Karpas-422 (cell line): ENCODE measurements at regions not wholly inside any gene's neighbourhood (a gene's known extent, or its start where the extent isn't known, plus 50 kb on each side); places are given as distances from the start of the nearest gene placed in this dataset.
"Not testable (repeated sequence)": the region's sequence is repeated elsewhere in the genome, so short reads cannot be mapped to it uniquely, and the experiment has no call there.

ENCODE experiments used
- DNase-seq: peaks from one replicate; pipeline ENCODE4 v3.0.0-alpha.2; 2015
- H2AFZ ChIP-seq: fragments of 200-600 bp; sonication (generic); 2 replicates; pipeline ENCODE4 v1.6.1; 2014; ENCODE audit warnings: antibody characterized with exemption, low read length, mixed read lengths
- H3K27ac ChIP-seq: fragments of 200-600 bp; sonication (generic); 2 replicates; pipeline ENCODE4 v1.5.1; 2014; ENCODE audit warnings: mild to moderate bottlenecking, low read length, moderate library complexity
- H3K27me3 ChIP-seq: fragments of 200-600 bp; sonication (generic); 2 replicates; pipeline ENCODE4 v1.6.1; 2014; ENCODE audit warnings: low read length, mixed read lengths
- H3K36me3 ChIP-seq: fragments of 200-600 bp; sonication (generic); 2 replicates; pipeline ENCODE4 v1.6.1; 2014; ENCODE audit warnings: low read length, mixed read lengths; ENCODE audit not compliant: insufficient read depth
- H3K4me1 ChIP-seq: fragments of 200-600 bp; sonication (generic); 2 replicates; pipeline ENCODE4 v1.6.1; 2014; ENCODE audit warnings: mild to moderate bottlenecking, low read length, mixed read lengths
- H3K4me2 ChIP-seq: fragments of 200-600 bp; sonication (generic); 2 replicates; pipeline ENCODE4 v1.6.1; 2014; ENCODE audit warnings: low read length, low read depth, mild to moderate bottlenecking; ENCODE audit not compliant: poor library complexity, severe bottlenecking
- H3K4me3 ChIP-seq: fragments of 200-600 bp; sonication (generic); 2 replicates; pipeline ENCODE4 v1.5.1; 2014; ENCODE audit warnings: mild to moderate bottlenecking, antibody characterized with exemption, low read length, mixed read lengths
- H3K79me2 ChIP-seq: fragments of 200-600 bp; sonication (generic); 2 replicates; pipeline ENCODE4 v1.6.1; 2014; ENCODE audit warnings: mild to moderate bottlenecking, low read length, mixed read lengths
- H3K9ac ChIP-seq: fragments of 200-600 bp; sonication (generic); 2 replicates; pipeline ENCODE4 v1.6.0; 2014; ENCODE audit warnings: low read length
- H3K9me2 ChIP-seq: fragments of 200-600 bp; sonication (generic), shearing (Covaris generic); replicated peaks from 2 replicates; pipeline ENCODE4 v1.6.0; 2014; ENCODE audit warnings: mild to moderate bottlenecking, low read length, moderate library complexity; ENCODE audit not compliant: insufficient read depth
- H3K9me3 ChIP-seq: fragments of 300-700, 200-600 bp; sonication (generic); 2 replicates; pipeline ENCODE4 v1.6.1; 2014; ENCODE audit warnings: low read length, mixed read lengths
- H4K20me1 ChIP-seq: fragments of 200-600 bp; sonication (generic); 2 replicates; pipeline ENCODE4 v1.6.1; 2014; ENCODE audit warnings: mild to moderate bottlenecking, antibody characterized with exemption, low read length, low read depth; ENCODE audit not compliant: insufficient read depth

GRCh38 chr11:67781967-67782366 lies 107.5 kb upstream of the ALDH3B2 start:
- H3K27ac ChIP-seq, H3K9me3 ChIP-seq, H3K9me2 ChIP-seq, H3K79me2 ChIP-seq, H3K36me3 ChIP-seq, H2AFZ ChIP-seq, H3K9ac ChIP-seq, H3K4me2 ChIP-seq, H4K20me1 ChIP-seq, H3K27me3 ChIP-seq, H3K4me3 ChIP-seq, DNase-seq, H3K4me1 ChIP-seq: not testable (repeated sequence)

GRCh38 chr11:67781506-67781905 lies 107.1 kb upstream of the ALDH3B2 start:
- H3K9me2 ChIP-seq, H3K4me2 ChIP-seq, H3K79me2 ChIP-seq, H3K27me3 ChIP-seq, H3K9ac ChIP-seq, H3K27ac ChIP-seq, H2AFZ ChIP-seq, H4K20me1 ChIP-seq, H3K4me3 ChIP-seq, DNase-seq, H3K36me3 ChIP-seq, H3K9me3 ChIP-seq: not testable (repeated sequence)
- peaks cover 12% of the 10 kb centered on the region for H3K4me1 ChIP-seq

GRCh38 chr11:67780056-67780455 lies 105.6 kb upstream of the ALDH3B2 start:
- Histone ChIP-seq H3K4me1 (peaks cover 12% of the 10 kb centered on the region), H3K9ac (no peak overlapping the region), H2AFZ (no peak overlapping the region), H3K27ac (no peak overlapping the region), H3K27me3 (no peaks in the 10 kb centered on the region), H3K4me3 (no peak overlapping the region), H3K4me2 (no peak overlapping the region), H3K79me2 (no peaks in the 10 kb centered on the region), H3K9me2 (no peaks in the 10 kb centered on the region), H4K20me1 (no peaks in the 10 kb centered on the region), H3K36me3 (no peaks in the 10 kb centered on the region), H3K9me3 (no peaks in the 10 kb centered on the region)
- no peak for DNase-seq

GRCh38 chr11:67779189-67779875 lies 104.9 kb upstream of the ALDH3B2 start:
- H3K27ac ChIP-seq, H3K79me2 ChIP-seq, DNase-seq, H3K4me2 ChIP-seq, H3K27me3 ChIP-seq, H3K4me3 ChIP-seq, H4K20me1 ChIP-seq, H2AFZ ChIP-seq, H3K36me3 ChIP-seq, H3K9me2 ChIP-seq, H3K9ac ChIP-seq, H3K9me3 ChIP-seq: not testable (repeated sequence)
- peaks cover 12% of the 10 kb centered on the region for H3K4me1 ChIP-seq

GRCh38 chr11:67776852-67777520 lies 102.6 kb upstream of the ALDH3B2 start:
- no peaks in the 10 kb centered on the region for H4K20me1 ChIP-seq
- H3K79me2 ChIP-seq = no peaks in the 10 kb centered on the region
- peak; percentile 44 for DNase-seq
- no peaks in the 10 kb centered on the region for H3K36me3 ChIP-seq
- peak overlapping the region; percentile 45 for H3K4me2 ChIP-seq
- no peak overlapping the region for H2AFZ ChIP-seq
- no peaks in the 10 kb centered on the region for H3K9me2 ChIP-seq
- H3K27ac ChIP-seq = no peak overlapping the region
- H3K9me3 ChIP-seq = no peaks in the 10 kb centered on the region
- no peaks in the 10 kb centered on the region for H3K27me3 ChIP-seq
- H3K9ac ChIP-seq = peak overlapping the region; percentile 27; the same call in 1 of the 2 replicates
- peaks cover 18% of the 10 kb centered on the region for H3K4me1 ChIP-seq
- H3K4me3 ChIP-seq = peak overlapping the region; percentile 35; the same call in 1 of the 2 replicates

GRCh38 chr11:67774175-67774574 lies 99.8 kb upstream of the ALDH3B2 start:
- H3K27ac ChIP-seq, H4K20me1 ChIP-seq, H3K27me3 ChIP-seq, H3K4me3 ChIP-seq, H3K36me3 ChIP-seq, H3K4me2 ChIP-seq, H3K9me2 ChIP-seq, H3K9me3 ChIP-seq, H3K9ac ChIP-seq, H3K79me2 ChIP-seq, H2AFZ ChIP-seq: not testable (repeated sequence)
- peak; percentile 51 for DNase-seq
- peaks cover 18% of the 10 kb centered on the region for H3K4me1 ChIP-seq

GRCh38 chr11:67768001-67768730 lies 93.7 kb upstream of the ALDH3B2 start:
- H3K27ac ChIP-seq, H4K20me1 ChIP-seq, H3K36me3 ChIP-seq, H3K4me2 ChIP-seq, H3K9ac ChIP-seq, H3K79me2 ChIP-seq, H2AFZ ChIP-seq, H3K9me3 ChIP-seq, H3K27me3 ChIP-seq, H3K4me3 ChIP-seq, H3K4me1 ChIP-seq, H3K9me2 ChIP-seq, DNase-seq: not testable (repeated sequence)

GRCh38 chr11:67761211-67761610 lies 86.8 kb upstream of the ALDH3B2 start:
- H3K36me3 ChIP-seq, H2AFZ ChIP-seq, H3K4me3 ChIP-seq, H3K4me2 ChIP-seq, H3K79me2 ChIP-seq, H3K9me3 ChIP-seq, DNase-seq, H3K27me3 ChIP-seq, H3K27ac ChIP-seq, H4K20me1 ChIP-seq, H3K9ac ChIP-seq, H3K9me2 ChIP-seq: not testable (repeated sequence)
- peaks cover 29% of the 10 kb centered on the region for H3K4me1 ChIP-seq
